GM11168 (cell line): ENCODE measurements at regions not wholly inside any gene's neighbourhood (a gene's known extent, or its start where the extent isn't known, plus 50 kb on each side); places are given as distances from the start of the nearest gene placed in this dataset.
"Not testable (repeated sequence)": the region's sequence is repeated elsewhere in the genome, so short reads cannot be mapped to it uniquely, and the experiment has no call there.

Experiments
- in situ Hi-C: fragments of 300-500 bp; cut with MboI; formaldehyde crosslinking; loops from one replicate; pipeline ENCODE4 v1.12.0; 2022; ENCODE audit warnings: low sequenced_read_pairs; ENCODE audit not compliant: unreplicated experiment

- in situ Hi-C loops = no loop called here
These were observed 338.4 kb downstream of the SATB1 start for GRCh38 chr3:18086760-18087159.

- in situ Hi-C loops = no loop called here
These were observed 339.1 kb downstream of the SATB1 start for GRCh38 chr3:18086078-18086477.

- in situ Hi-C loops = no loop called here
These were observed 339.7 kb downstream of the SATB1 start for GRCh38 chr3:18085429-18085828.

- in situ Hi-C loops = not testable (repeated sequence)
These were observed 340.8 kb upstream of the TBC1D5 start for GRCh38 chr3:18083273-18083590.

GRCh38 chr3:18082551-18083272 lies 340.3 kb upstream of the TBC1D5 start:
- in situ Hi-C loops = no loop called here

DNA sequence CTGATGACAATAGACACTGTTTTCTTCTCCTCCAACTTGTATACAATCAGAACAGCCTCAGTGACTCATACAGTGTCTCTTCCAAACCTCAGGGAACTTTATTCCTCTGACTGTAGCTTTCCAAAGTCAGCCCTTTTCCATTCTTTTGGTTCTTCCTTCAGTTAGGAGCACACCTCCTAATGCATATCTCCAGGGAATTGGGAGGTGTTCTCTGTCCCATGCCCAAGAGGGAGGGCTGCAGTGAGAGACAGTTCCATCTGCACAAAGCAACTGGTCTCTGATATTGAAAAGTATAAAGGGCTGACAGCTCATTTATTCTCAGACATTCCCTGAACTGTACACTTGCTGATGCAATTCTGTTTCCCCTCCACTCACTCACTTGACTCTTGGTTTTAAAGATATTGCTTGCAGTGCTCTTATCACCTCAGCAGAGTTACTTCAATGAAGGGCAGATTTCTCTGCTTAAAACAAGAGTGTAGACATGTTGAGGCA lies 337.8 kb upstream of the TBC1D5 start:
- in situ Hi-C loops = no loop called here

- in situ Hi-C loops = no loop called here
These were observed 337.3 kb upstream of the TBC1D5 start for GRCh38 chr3:18079739-18080138.

- in situ Hi-C loops = no loop called here
These were observed 336.6 kb upstream of the TBC1D5 start for GRCh38 chr3:18079062-18079461.

GRCh38 chr3:18077128-18077840 lies 334.9 kb upstream of the TBC1D5 start:
- in situ Hi-C loops = no loop called here

DNA sequence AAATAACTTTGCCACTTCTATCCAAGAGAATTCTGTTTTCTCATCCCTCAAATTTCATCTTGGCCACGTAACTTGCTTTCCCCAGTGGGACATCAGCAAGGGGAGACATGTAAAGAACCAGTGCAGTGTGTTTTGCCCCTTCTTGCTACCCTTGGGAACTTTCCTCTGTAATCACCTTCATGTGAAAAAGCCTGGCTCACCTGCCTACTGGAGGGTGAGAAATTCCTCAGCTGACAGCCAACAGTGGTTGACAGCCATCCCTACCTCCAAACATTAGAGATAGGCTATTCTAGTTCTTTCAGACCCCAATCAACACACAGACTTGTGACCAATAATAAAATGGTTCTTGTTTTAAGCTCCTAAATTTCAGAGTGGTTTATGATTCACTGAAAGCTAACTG lies 333.9 kb upstream of the TBC1D5 start:
- in situ Hi-C loops = no loop called here

- in situ Hi-C loops = no loop called here
These were observed 333.4 kb upstream of the TBC1D5 start for GRCh38 chr3:18075799-18076198.

- in situ Hi-C loops = no loop called here
These were observed 329.4 kb upstream of the TBC1D5 start for GRCh38 chr3:18071833-18072232.

- in situ Hi-C loops = no loop called here
These were observed 328.5 kb upstream of the TBC1D5 start for GRCh38 chr3:18070944-18071343.

DNA sequence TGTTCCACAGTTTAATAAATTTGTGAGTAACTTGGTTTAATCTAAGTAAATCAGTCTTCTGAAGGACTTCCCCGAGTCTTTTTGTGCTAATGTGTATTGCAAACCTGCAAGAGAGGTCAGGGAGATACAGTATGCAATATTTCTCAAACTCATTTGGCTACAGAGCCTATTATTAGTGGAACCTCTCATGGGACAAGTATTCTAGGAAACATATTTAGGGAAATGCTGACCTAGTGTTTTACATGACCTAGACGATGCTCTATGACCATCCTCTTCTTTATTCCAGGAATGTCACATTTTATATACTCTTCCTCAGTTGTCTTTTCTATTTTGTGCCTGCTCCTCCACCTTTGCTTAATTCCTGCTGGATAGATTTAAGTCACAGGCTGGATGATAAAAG lies 327.8 kb upstream of the TBC1D5 start:
- in situ Hi-C loops = no loop called here

GRCh38 chr3:18069568-18069967 lies 327.1 kb upstream of the TBC1D5 start:
- in situ Hi-C loops = no loop called here

GRCh38 chr3:18066899-18067582 lies 324.6 kb upstream of the TBC1D5 start:
- in situ Hi-C loops = no loop called here

DNA sequence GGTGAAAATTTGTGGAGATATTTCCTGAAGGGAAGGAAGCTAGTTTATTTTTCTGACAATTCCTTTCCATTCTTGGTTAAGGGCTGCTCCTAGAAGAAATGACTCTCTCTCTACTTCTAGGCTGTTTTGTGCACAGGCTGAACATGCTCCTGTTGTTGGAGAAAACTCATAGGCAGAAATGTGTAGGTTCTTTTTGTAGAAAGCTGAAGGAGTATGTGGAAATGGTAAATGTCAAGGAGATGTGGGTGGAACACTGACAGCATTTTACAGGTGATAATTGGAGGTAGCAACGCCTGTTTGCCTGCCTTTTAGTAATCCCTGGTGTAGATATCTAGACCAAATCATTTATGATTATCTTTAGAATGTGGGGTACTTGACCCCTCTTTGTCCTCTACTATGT lies 322.2 kb upstream of the TBC1D5 start:
- in situ Hi-C loops = no loop called here

GRCh38 chr3:18062657-18063025 lies 320.2 kb upstream of the TBC1D5 start:
- in situ Hi-C loops = no loop called here

- in situ Hi-C loops = no loop called here
These were observed 319.6 kb upstream of the TBC1D5 start for GRCh38 chr3:18061737-18062656.

DNA sequence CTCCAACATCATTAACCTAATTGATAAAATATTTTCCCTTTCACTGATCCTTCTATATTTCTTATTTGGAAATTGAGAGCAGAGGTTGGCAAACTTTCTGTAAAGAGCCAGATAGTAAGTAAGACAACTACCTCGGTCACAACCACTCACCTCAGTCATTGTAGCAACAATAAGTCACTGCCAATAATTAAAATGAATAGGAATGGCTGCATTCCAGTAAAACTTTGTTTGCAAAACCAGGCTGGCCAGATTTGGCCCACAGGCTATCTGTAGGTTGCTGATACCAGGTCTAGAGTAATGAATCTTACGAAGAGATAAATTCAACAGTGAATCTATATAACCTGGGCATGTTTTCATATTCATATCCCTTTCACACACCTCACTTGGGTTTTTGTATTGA lies 316.2 kb upstream of the TBC1D5 start:
- in situ Hi-C loops = no loop called here
